SKM-1 (cell line): ENCODE measurements at regions not wholly inside any gene's neighbourhood (a gene's known extent, or its start where the extent isn't known, plus 50 kb on each side); places are given as distances from the start of the nearest gene placed in this dataset.
"Not testable (repeated sequence)": the region's sequence is repeated elsewhere in the genome, so short reads cannot be mapped to it uniquely, and the experiment has no call there.

Experiments
- DNase-seq: peaks from one replicate; lab custom pipeline; 2025; ENCODE audit not compliant: unreplicated experiment; lab: John Stamatoyannopoulos, UW

GRCh38 chr12:60684988-60685655, 1089.3 kb downstream of the SLC16A7 start:
- DNase-seq, result no peak

GRCh38 chr12:60689137-60689536, 1093.3 kb downstream of the SLC16A7 start:
- DNase-seq, result no peak

- no peak for DNase-seq
These were observed 1097.3 kb downstream of the SLC16A7 start for GRCh38 chr12:60693019-60693626.

GRCh38 chr12:60704171-60704914, 1108.5 kb downstream of the SLC16A7 start:
- no peak for DNase-seq

GRCh38 chr12:60710246-60710645, 1114.4 kb downstream of the SLC16A7 start:
- no peak for DNase-seq

- DNase-seq, result no peak
These were observed 1118.5 kb downstream of the SLC16A7 start for GRCh38 chr12:60714141-60714900.

GRCh38 chr12:60724475-60724874, 1128.6 kb downstream of the SLC16A7 start:
- DNase-seq, result no peak

- no peak for DNase-seq
These were observed 1129.2 kb downstream of the SLC16A7 start for GRCh38 chr12:60724984-60725383.

- no peak for DNase-seq
These were observed 1156.8 kb downstream of the SLC16A7 start for GRCh38 chr12:60752589-60752988.

- no peak for DNase-seq
These were observed 1162.4 kb downstream of the SLC16A7 start for GRCh38 chr12:60758224-60758623.

- DNase-seq, result no peak
These were observed 1165.1 kb downstream of the SLC16A7 start for GRCh38 chr12:60760965-60761364.

- not testable (repeated sequence) for DNase-seq
These were observed 1205.3 kb downstream of the SLC16A7 start for GRCh38 chr12:60801166-60801565.

- no peak for DNase-seq
These were observed 1207.3 kb downstream of the SLC16A7 start for GRCh38 chr12:60803147-60803546.

- DNase-seq, result no peak
These were observed 1209.5 kb downstream of the SLC16A7 start for GRCh38 chr12:60805364-60805763.

GRCh38 chr12:60819794-60820193, 1224.0 kb downstream of the SLC16A7 start:
- no peak for DNase-seq

GRCh38 chr12:60822580-60822979, 1226.8 kb downstream of the SLC16A7 start:
- no peak for DNase-seq

GRCh38 chr12:60830381-60830780, 1234.6 kb downstream of the SLC16A7 start:
- no peak for DNase-seq

- no peak for DNase-seq
These were observed 1236.5 kb downstream of the SLC16A7 start for GRCh38 chr12:60832290-60832689.

- no peak for DNase-seq
These were observed 1238.5 kb downstream of the SLC16A7 start for GRCh38 chr12:60834372-60834771.

GRCh38 chr12:60834806-60835205, 1239.0 kb downstream of the SLC16A7 start:
- no peak for DNase-seq

GRCh38 chr12:60836651-60837050, 1240.8 kb downstream of the SLC16A7 start:
- no peak for DNase-seq
